Esophagus squamous epithelium (tissue), 5 donors: ENCODE measurements at regions not wholly inside any gene's neighbourhood (a gene's known extent, or its start where the extent isn't known, plus 50 kb on each side); places are given as distances from the start of the nearest gene placed in this dataset.
A peak's percentile ranks its signal among the peaks of the same experiment; 100 is the strongest.
"Not testable (repeated sequence)": the region's sequence is repeated elsewhere in the genome, so short reads cannot be mapped to it uniquely, and the experiment has no call there.

ENCODE experiments used
- DNase-seq: peaks from one replicate; lab custom pipeline; 2025; lab: John Stamatoyannopoulos, UW
- H3K27ac ChIP-seq, 4 donors: fragments of 200-600 bp; sonication (generic); one replicate each; pipeline ENCODE4 v1.5.1; 2016 to 2019; ENCODE audit warnings: mild to moderate bottlenecking in 1 of 4
- H3K27me3 ChIP-seq, 4 donors: fragments of 200-600 bp; sonication (generic); 1 replicate in 3 of 4; 2 replicates in 1 of 4; pipeline versions ENCODE4 v1.5.1 to v1.6.0; 2017 to 2021; ENCODE audit warnings: antibody characterized with exemption in 1 of 4
- H3K36me3 ChIP-seq, 3 donors: fragments of 200-600 bp; sonication (generic); one replicate each; pipeline ENCODE4 v1.5.1; 2016 to 2019
- H3K4me1 ChIP-seq, 3 donors: fragments of 200-600 bp; sonication (generic); one replicate each; pipeline ENCODE4 v1.5.1; 2017 to 2019
- H3K4me3 ChIP-seq, 4 donors: fragments of 200-600 bp; sonication (generic); 1 replicate in 3 of 4; 2 replicates in 1 of 4; pipeline ENCODE4 v1.5.1; 2016 to 2019; ENCODE audit warnings: mild to moderate bottlenecking in 2 of 4, moderate library complexity in 1 of 4
- H3K9me3 ChIP-seq, 3 donors: fragments of 200-600 bp; sonication (generic); one replicate each; pipeline ENCODE4 v1.5.1; 2016 to 2019
- POLR2A ChIP-seq, 4 donors: fragments of 450-650 bp; IDR thresholded peaks; one replicate each; pipeline ENCODE4 v1.6.1; 2017; ENCODE audit warnings: antibody characterized with exemption in 4 of 4, mild to moderate bottlenecking in 4 of 4, moderate library complexity in 3 of 4
- WGBS, 2 donors: methylation state at CpG; one replicate each; pipeline ENCODE4 v1.1.5; 2018; 5-methylcytosine and 5-hydroxymethylcytosine counted together
- intact Hi-C: fragments of 100-400 bp; cut with DNase I; formaldehyde crosslinking; loops from one replicate; pipeline ENCODE4 v1.15.0; 2022
- TF ChIP-seq, protein P1 (sequence below), 6 experiments: fragments of 450-650 bp in 4 of 6; fragments of 200-600 bp in 2 of 6; sonication (generic) in 2 of 6; IDR thresholded peaks; one replicate each; pipeline ENCODE4 v1.5.1; 2016 to 2019; ENCODE audit warnings: antibody characterized with exemption in 6 of 6, mild to moderate bottlenecking in 4 of 6, moderate library complexity in 4 of 6
- donor health status: DM: yes; HTN: yes; CAD: no.

DNA sequence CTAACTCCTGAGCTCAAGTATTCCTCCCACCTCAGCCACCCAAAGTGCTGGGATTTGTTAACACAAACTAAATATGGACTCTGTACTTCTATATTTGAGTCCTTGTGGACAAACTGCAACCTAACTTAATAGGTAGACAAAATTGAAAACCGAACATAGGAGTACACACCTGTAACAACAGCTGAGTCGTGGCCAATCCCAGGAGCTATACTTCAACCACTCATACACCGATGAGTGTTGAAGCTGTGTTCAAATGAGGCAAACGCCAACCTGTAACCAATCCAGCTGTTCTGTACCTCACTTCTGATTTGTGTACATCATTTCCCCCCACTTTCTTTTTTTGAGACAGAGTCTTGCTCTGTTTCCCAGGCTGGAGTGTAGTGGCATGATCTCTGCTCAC lies 471.5 kb upstream of the C16orf82 start:
- Histone ChIP-seq H3K27ac (no peak overlapping the region), H3K4me1 (no peaks in the 10 kb centered on the region), H3K27me3 (no peaks in the 10 kb centered on the region), H3K4me3 (no peak overlapping the region), H3K9me3 (no peaks in the 10 kb centered on the region), H3K36me3 (no peaks in the 10 kb centered on the region)
- 61 to 75% methylated on average over 4 of the region's 4 CpGs for WGBS, 2 donors
- no peak for DNase-seq
- TF ChIP-seq, protein P1, sequence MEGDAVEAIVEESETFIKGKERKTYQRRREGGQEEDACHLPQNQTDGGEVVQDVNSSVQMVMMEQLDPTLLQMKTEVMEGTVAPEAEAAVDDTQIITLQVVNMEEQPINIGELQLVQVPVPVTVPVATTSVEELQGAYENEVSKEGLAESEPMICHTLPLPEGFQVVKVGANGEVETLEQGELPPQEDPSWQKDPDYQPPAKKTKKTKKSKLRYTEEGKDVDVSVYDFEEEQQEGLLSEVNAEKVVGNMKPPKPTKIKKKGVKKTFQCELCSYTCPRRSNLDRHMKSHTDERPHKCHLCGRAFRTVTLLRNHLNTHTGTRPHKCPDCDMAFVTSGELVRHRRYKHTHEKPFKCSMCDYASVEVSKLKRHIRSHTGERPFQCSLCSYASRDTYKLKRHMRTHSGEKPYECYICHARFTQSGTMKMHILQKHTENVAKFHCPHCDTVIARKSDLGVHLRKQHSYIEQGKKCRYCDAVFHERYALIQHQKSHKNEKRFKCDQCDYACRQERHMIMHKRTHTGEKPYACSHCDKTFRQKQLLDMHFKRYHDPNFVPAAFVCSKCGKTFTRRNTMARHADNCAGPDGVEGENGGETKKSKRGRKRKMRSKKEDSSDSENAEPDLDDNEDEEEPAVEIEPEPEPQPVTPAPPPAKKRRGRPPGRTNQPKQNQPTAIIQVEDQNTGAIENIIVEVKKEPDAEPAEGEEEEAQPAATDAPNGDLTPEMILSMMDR (IDR thresholded peaks at IDR 0.05) = no peak
- TF ChIP-seq POLR2A (IDR thresholded peaks at IDR 0.05) = no peak
- intact Hi-C loops = no loop called here

DNA sequence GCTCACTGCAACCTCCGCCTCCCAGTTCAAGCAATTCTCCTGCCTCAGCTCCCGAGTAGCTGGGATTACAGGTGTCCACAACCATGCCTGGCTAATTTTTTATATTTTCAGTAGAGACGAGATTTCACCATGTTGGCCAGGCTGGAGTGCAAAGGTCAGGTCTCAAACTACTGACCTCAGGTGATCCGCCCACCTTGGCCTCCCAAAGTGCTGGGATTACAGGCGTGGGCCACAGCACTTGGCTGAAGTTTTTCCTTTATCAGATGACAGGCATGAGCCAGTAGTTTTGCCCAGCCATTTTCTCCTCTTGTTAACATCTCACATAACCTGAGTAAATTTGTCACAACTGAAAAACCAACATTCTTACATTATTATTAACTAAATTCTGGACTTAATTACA lies 470.7 kb upstream of the C16orf82 start:
- H3K9me3 ChIP-seq, H3K27ac ChIP-seq, intact Hi-C loops, H3K27me3 ChIP-seq, H3K4me3 ChIP-seq, H3K36me3 ChIP-seq, H3K4me1 ChIP-seq, DNase-seq: not testable (repeated sequence)
- 77 to 79% methylated on average over 5 of the region's 5 CpGs for WGBS, 2 donors

DNA sequence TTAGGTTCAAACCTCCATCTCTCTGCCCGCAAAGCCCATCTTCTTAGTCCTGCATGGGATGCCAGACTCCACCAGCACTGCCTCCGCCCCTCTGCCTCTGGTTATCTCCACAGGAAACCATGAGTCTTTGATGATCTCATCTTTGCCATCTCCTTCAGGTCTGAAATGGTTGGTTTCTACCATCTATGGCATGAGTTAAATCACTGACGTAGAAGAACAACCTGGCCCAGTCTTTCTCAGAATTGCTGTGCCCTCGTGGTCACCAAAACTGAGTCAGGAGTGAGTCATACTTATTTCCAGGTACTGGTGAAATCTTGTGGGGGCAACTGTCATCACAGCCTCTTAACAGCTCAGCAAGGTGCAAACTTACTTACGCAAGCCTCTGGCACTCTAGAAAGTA lies 468.7 kb upstream of the C16orf82 start:
- Histone ChIP-seq H3K9me3 (no peaks in the 10 kb centered on the region), H3K36me3 (no peaks in the 10 kb centered on the region), H3K4me1 (no peaks in the 10 kb centered on the region), H3K27me3 (no peaks in the 10 kb centered on the region), H3K4me3 (no peak overlapping the region), H3K27ac (no peak overlapping the region)
- peak in 1 of 4 donors; percentile 11 for TF ChIP-seq POLR2A (IDR thresholded peaks at IDR 0.05)
- TF ChIP-seq, protein P1 (IDR thresholded peaks at IDR 0.05) = no peak
- intact Hi-C loops = no loop called here
- WGBS, 2 donors = 29 to 49% methylated on average over 5 of the region's 5 CpGs
- DNase-seq = no peak

DNA sequence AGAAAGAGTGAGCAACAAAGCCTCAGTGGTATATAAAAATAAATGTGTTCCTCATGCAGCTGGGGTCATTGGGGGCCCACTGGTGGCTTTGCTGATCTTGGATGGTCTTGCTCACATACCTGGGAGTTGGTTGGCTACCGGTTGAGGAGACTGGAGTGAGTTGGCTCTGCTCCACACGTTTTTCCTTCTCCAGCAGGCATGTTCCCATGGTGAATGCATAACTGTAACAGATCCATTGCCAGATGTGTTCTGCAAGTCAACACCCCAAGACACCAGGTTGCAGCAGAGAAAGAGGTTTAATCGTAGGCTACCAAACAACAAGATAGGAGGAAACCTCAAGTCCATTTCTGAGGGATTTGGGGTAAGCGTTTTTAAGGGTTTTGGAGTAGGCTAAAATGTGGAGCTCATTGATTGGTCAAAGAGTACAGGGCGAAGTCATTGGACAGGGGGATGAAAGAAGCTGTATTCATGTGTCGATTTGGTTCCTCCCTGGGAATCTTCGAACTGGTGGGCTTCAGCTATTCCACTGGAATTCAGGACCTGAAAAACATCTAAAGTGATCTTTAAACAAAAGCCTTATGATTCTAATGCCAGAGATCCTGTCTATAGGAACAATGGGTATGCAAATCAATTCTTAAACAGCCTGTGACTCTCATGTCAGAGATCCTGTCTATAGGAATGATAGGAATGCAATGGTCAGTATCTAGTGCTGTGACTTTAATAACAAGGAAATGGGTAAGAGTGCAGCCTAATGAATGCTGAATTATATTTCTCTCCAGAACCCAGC lies 467.5 kb upstream of the C16orf82 start:
- 51 to 64% methylated on average over 7 of the region's 7 CpGs for whole genome bisulfite sequencing, 2 donors

DNA sequence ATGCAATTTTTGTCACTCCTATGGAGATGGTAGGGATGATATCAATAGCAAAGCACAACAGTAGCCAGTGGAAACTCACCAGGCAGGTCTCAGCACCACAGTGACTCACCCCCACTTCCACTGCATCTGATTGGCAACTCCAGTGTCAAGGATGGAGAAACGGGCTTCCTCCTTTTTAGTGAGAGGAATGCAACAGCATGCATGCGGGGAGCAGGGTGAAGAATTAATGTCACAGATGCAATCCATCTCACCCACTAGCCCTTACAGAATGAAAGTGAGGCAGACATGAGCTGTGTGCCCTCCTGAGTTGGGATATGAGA lies 467.0 kb upstream of the C16orf82 start:
- Histone ChIP-seq H3K9me3 (no peaks in the 10 kb centered on the region), H3K27ac (no peak overlapping the region), H3K36me3 (no peaks in the 10 kb centered on the region), H3K27me3 (no peaks in the 10 kb centered on the region), H3K4me3 (no peak overlapping the region), H3K4me1 (no peaks in the 10 kb centered on the region)
- intact Hi-C loops = no loop called here
- TF ChIP-seq, protein P1 (IDR thresholded peaks at IDR 0.05) = no peak
- no peak for TF ChIP-seq POLR2A (IDR thresholded peaks at IDR 0.05)
- no peak for DNase-seq
- 35 to 44% methylated on average over 2 of the region's 2 CpGs for WGBS, 2 donors

More for the DNA sequence above, 467.5 kb upstream of the C16orf82 start:
- Histone ChIP-seq H3K36me3 (no peaks in the 10 kb centered on the region), H3K27me3 (no peaks in the 10 kb centered on the region), H3K27ac (peak overlapping the region in 1 of 4 donors; percentile 39), H3K9me3 (no peaks in the 10 kb centered on the region), H3K4me1 (no peaks in the 10 kb centered on the region), H3K4me3 (no peak overlapping the region)
- DNase-seq = no peak
- intact Hi-C loops = no loop called here
- TF ChIP-seq, protein P1 (IDR thresholded peaks at IDR 0.05) = no peak
- TF ChIP-seq POLR2A (IDR thresholded peaks at IDR 0.05) = peak in 1 of 4 donors; percentile 2
